Chondrocyte (in vitro differentiated cells): ENCODE measurements at regions not wholly inside any gene's neighbourhood (a gene's known extent, or its start where the extent isn't known, plus 50 kb on each side); places are given as distances from the start of the nearest gene placed in this dataset.

Source experiments
- DNase-seq: peaks from one replicate; pipeline ENCODE4 v3.0.0; 2021; ENCODE audit warnings: mixed read lengths, low spot score
- H3K27ac Mint-ChIP-seq: one replicate; pipeline ENCODE4 v1.8.0; 2021; ENCODE audit warnings: mild to moderate bottlenecking, moderate library complexity, mixed read lengths; ENCODE audit not compliant: unreplicated experiment
- H3K27me3 Mint-ChIP-seq: 2 replicates; pipeline ENCODE4 v1.8.0; 2021; ENCODE audit warnings: low read depth, mixed read lengths
- H3K36me3 Mint-ChIP-seq: 2 replicates; pipeline ENCODE4 v1.8.0; 2021; ENCODE audit warnings: low read depth, mixed read lengths
- H3K4me1 Mint-ChIP-seq: 2 replicates; pipeline ENCODE4 v1.8.0; 2021; ENCODE audit warnings: low read depth, mild to moderate bottlenecking, mixed read lengths
- H3K4me3 Mint-ChIP-seq: one replicate; pipeline ENCODE4 v1.8.0; 2021; ENCODE audit warnings: mild to moderate bottlenecking, moderate library complexity, mixed read lengths; ENCODE audit not compliant: unreplicated experiment
- H3K9me3 Mint-ChIP-seq: 2 replicates; pipeline ENCODE4 v1.8.0; 2021; ENCODE audit warnings: low read depth, mixed read lengths
- TF ChIP-seq, protein P1 (sequence below): fragments of 200-600 bp; sonication (generic); IDR thresholded peaks from 2 replicates; pipeline ENCODE4 v1.5.0; 2021; ENCODE audit warnings: antibody characterized with exemption, mild to moderate bottlenecking, moderate library complexity

GRCh38 chr22:48694296-48694883 is 1133.3 kb downstream of the BRD1 start:
- Mint-ChIP-seq H3K27me3 (no peaks in the 10 kb centered on the region), H3K9me3 (no peaks in the 10 kb centered on the region), H3K27ac (no peak overlapping the region), H3K36me3 (no peaks in the 10 kb centered on the region), H3K4me3 (no peak overlapping the region), H3K4me1 (peaks cover 2% of the 10 kb centered on the region)
- DNase-seq = no peak
- TF ChIP-seq, protein P1, sequence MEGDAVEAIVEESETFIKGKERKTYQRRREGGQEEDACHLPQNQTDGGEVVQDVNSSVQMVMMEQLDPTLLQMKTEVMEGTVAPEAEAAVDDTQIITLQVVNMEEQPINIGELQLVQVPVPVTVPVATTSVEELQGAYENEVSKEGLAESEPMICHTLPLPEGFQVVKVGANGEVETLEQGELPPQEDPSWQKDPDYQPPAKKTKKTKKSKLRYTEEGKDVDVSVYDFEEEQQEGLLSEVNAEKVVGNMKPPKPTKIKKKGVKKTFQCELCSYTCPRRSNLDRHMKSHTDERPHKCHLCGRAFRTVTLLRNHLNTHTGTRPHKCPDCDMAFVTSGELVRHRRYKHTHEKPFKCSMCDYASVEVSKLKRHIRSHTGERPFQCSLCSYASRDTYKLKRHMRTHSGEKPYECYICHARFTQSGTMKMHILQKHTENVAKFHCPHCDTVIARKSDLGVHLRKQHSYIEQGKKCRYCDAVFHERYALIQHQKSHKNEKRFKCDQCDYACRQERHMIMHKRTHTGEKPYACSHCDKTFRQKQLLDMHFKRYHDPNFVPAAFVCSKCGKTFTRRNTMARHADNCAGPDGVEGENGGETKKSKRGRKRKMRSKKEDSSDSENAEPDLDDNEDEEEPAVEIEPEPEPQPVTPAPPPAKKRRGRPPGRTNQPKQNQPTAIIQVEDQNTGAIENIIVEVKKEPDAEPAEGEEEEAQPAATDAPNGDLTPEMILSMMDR = no peak

DNA sequence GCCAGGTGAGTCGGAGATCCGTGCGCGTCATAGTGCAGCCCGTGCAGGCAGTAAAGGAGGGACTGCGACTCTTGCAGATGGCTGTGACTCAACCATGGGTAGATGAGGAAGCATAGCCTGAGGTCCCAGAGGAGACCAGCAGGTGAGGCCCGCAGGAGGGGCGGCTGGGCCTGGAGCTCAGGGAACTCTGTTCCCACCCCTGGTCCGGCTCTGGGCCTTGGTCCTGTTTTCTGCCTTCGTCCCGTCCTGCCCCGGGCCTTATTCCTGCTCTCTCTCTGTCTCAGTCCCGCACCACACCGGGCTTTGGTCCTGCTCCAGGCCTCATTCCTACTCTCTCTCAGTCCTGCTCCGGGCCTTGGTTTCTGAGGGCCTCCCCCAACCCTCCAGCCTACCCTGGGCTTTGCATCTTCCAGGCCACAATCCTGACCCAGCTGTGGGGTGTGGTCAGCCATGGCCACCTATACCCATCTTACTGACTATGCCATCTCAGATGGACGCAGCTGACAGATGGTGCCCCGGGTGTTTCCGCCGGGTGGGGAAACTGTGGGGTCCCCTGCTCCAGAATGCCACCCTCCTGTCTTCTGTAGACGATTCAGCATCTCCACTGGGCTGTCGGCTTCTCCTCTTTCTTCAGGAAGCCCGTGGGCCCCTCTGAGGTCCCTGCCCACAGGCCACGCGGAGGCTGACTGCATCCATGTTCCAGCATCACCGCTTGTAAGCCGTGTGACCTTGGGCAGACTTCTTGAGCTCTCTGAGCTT is 1134.1 kb downstream of the BRD1 start:
- Mint-ChIP-seq H3K9me3 (no peaks in the 10 kb centered on the region), H3K4me3 (no peak overlapping the region), H3K27ac (no peak overlapping the region), H3K27me3 (no peaks in the 10 kb centered on the region), H3K4me1 (peaks cover 2% of the 10 kb centered on the region), H3K36me3 (no peaks in the 10 kb centered on the region)
- no peak for DNase-seq
- TF ChIP-seq, protein P1 = no peak

DNA sequence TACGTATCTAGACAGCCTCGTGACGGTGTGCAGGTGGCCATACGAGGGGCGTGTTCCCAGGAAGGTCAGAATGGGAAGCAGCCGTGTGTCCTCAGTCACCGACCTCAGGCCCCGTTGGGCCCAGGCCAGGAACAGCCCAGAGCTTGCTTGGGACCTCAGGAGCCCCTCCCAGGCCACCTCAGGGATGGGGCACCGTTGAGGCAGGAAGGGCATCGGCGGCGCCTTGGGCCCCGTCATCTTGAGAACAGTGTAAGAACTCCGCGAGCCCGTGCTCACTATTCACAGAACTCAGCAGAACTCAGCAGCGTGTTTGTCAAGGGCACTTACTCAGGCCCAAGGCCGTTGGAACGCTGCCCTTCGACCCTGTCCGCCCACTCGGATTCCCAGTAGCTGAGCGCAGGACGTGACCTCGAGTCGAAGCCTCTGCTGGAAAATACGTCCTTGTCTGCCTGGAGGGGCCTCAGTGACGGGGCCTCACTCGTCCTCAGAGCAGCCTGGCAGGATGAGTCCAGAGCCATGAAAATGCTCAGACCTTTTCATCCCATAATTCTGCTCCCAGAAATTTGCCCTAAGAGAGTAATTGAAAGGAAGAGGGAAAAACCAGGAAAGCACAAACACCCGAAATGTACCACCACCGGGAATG is 1134.8 kb downstream of the BRD1 start:
- no peaks in the 10 kb centered on the region for H3K9me3 Mint-ChIP-seq
- H3K4me3 Mint-ChIP-seq = no peak overlapping the region
- peaks cover 2% of the 10 kb centered on the region for H3K4me1 Mint-ChIP-seq
- H3K27ac Mint-ChIP-seq = no peak overlapping the region
- no peaks in the 10 kb centered on the region for H3K36me3 Mint-ChIP-seq
- H3K27me3 Mint-ChIP-seq = no peaks in the 10 kb centered on the region
- DNase-seq = no peak
- TF ChIP-seq, protein P1 = no peak

- Mint-ChIP-seq H3K27ac (no peak overlapping the region), H3K9me3 (no peaks in the 10 kb centered on the region), H3K4me3 (no peak overlapping the region), H3K4me1 (peaks cover 2% of the 10 kb centered on the region), H3K36me3 (no peaks in the 10 kb centered on the region), H3K27me3 (no peaks in the 10 kb centered on the region)
- no peak for DNase-seq
- TF ChIP-seq, protein P1 = no peak
These were observed 1136.2 kb downstream of the BRD1 start for GRCh38 chr22:48691431-48691851.

DNA sequence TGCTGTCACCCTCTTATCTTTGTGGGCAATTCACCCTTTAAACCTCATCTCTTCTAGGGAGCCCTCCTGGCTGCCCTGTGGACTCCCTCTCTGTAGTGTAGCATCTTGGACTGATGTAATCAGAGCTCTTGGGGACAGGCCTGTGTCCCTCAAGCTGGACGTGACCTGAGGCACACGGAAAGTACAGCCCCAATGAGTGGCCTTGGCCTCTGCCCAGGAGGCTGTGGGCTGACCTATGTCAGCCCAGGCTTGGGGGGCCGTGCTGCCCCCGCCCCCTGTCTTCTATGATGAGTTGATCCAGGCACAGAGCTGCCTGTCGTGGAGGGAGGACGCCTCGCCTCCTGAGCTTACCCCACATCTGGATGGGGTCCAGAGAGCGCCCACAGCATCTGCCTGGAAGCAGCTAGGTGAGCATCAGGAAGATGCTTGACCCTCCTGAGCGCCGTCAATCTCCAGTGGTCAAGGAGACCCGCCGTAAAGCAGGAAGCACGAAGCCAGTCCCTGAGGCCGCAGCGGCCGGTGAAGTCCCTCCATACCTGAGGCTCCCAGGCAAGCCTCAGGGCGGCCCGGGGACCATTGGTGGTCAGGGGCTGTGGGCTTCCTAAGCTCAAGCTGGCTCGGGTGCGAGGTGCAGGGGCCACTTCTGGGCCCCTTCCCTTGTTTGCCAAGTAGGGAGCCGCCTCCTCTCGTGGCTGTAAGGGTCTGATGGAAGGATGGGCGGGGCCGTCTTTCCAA is 1136.9 kb downstream of the BRD1 start:
- Mint-ChIP-seq H3K36me3 (no peaks in the 10 kb centered on the region), H3K9me3 (no peaks in the 10 kb centered on the region), H3K27me3 (no peaks in the 10 kb centered on the region), H3K4me3 (no peak overlapping the region), H3K4me1 (peaks cover 2% of the 10 kb centered on the region), H3K27ac (no peak overlapping the region)
- no peak for DNase-seq
- TF ChIP-seq, protein P1 = no peak
